ENCODE measurements at regions not wholly inside any gene's neighbourhood (a gene's known extent, or its start where the extent isn't known, plus 50 kb on each side); places are given as distances from the start of the nearest gene placed in this dataset.
"Not testable (repeated sequence)": the region's sequence is repeated elsewhere in the genome, so short reads cannot be mapped to it uniquely, and the experiment has no call there.

DNA sequence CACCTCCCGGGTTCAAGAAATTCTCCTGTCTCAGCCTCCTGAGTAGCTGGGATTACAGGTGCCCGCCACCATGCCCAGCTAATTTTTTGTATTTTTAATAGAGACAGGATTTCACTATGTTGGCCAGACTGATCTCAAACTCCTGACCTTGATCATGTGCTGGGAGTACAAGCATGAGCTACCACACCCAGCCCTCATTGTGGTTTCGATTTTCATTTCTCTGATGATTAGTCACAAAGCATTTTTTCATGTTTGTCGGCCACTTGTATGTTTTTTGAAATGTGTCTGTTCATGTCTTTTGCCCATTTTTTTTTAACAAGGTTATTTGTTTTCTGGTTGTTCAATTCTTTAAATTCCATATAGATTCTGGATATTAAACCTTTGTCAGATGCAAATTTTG lies 138.2 kb upstream of the MSX2 start:
- not testable (repeated sequence) for TF ChIP-seq EZH2 (IDR thresholded peaks at IDR 0.05; ENCODE audit: borderline replicate concordance); EZH2phosphoT487 (IDR thresholded peaks at IDR 0.05; ENCODE audit: low read depth, severe bottlenecking, unreplicated experiment)
- TF ChIP-seq, protein P1, sequence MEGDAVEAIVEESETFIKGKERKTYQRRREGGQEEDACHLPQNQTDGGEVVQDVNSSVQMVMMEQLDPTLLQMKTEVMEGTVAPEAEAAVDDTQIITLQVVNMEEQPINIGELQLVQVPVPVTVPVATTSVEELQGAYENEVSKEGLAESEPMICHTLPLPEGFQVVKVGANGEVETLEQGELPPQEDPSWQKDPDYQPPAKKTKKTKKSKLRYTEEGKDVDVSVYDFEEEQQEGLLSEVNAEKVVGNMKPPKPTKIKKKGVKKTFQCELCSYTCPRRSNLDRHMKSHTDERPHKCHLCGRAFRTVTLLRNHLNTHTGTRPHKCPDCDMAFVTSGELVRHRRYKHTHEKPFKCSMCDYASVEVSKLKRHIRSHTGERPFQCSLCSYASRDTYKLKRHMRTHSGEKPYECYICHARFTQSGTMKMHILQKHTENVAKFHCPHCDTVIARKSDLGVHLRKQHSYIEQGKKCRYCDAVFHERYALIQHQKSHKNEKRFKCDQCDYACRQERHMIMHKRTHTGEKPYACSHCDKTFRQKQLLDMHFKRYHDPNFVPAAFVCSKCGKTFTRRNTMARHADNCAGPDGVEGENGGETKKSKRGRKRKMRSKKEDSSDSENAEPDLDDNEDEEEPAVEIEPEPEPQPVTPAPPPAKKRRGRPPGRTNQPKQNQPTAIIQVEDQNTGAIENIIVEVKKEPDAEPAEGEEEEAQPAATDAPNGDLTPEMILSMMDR (IDR thresholded peaks at IDR 0.05; ENCODE audit: poor library complexity), result not testable (repeated sequence)
